HG03558 (cell line): ENCODE measurements at regions not wholly inside any gene's neighbourhood (a gene's known extent, or its start where the extent isn't known, plus 50 kb on each side); places are given as distances from the start of the nearest gene placed in this dataset.

Experiments
- ATAC-seq: cut with Tn5 transposase; IDR thresholded peaks from one replicate; pipeline ENCODE4 v1.9.1; 2021; ENCODE audit warnings: moderate number of reproducible peaks; ENCODE audit not compliant: unreplicated experiment; ENCODE audit errors: extremely low read depth

- ATAC-seq: no peak
Measured at GRCh38 chr10:129090618-129091366, 376.2 kb upstream of the MGMT start.

- no peak for ATAC-seq
Measured at GRCh38 chr10:129093641-129094040, 373.4 kb upstream of the MGMT start.

GRCh38 chr10:129094233-129094632, 372.8 kb upstream of the MGMT start:
- no peak for ATAC-seq

- ATAC-seq: no peak
Measured at GRCh38 chr10:129094861-129095260, 372.2 kb upstream of the MGMT start.

GRCh38 chr10:129095680-129096064, 371.4 kb upstream of the MGMT start:
- no peak for ATAC-seq

GRCh38 chr10:129096065-129096984, 370.7 kb upstream of the MGMT start:
- ATAC-seq: no peak

- ATAC-seq: no peak
Measured at GRCh38 chr10:129097776-129098330, 369.2 kb upstream of the MGMT start.

- no peak for ATAC-seq
Measured at GRCh38 chr10:129098517-129098916, 368.5 kb upstream of the MGMT start.

- ATAC-seq: no peak
Measured at GRCh38 chr10:129099486-129099885, 367.6 kb upstream of the MGMT start.

- ATAC-seq: no peak
Measured at GRCh38 chr10:129099992-129100391, 367.0 kb upstream of the MGMT start.

- no peak for ATAC-seq
Measured at GRCh38 chr10:129101232-129101980, 365.6 kb upstream of the MGMT start.

GRCh38 chr10:129102906-129103693, 363.9 kb upstream of the MGMT start:
- ATAC-seq: no peak

GRCh38 chr10:129104266-129105045, 362.6 kb upstream of the MGMT start:
- no peak for ATAC-seq

GRCh38 chr10:129105266-129105665, 361.8 kb upstream of the MGMT start:
- no peak for ATAC-seq

- no peak for ATAC-seq
Measured at GRCh38 chr10:129106314-129106713, 360.7 kb upstream of the MGMT start.

GRCh38 chr10:129107525-129107924, 359.5 kb upstream of the MGMT start:
- no peak for ATAC-seq

GRCh38 chr10:129108378-129108777, 358.7 kb upstream of the MGMT start:
- no peak for ATAC-seq

- no peak for ATAC-seq
Measured at GRCh38 chr10:129108994-129109393, 358.0 kb upstream of the MGMT start.

- no peak for ATAC-seq
Measured at GRCh38 chr10:129110780-129111179, 356.3 kb upstream of the MGMT start.
